NCI-H460 (cell line): ENCODE measurements at regions not wholly inside any gene's neighbourhood (a gene's known extent, or its start where the extent isn't known, plus 50 kb on each side); places are given as distances from the start of the nearest gene placed in this dataset.
"Not testable (repeated sequence)": the region's sequence is repeated elsewhere in the genome, so short reads cannot be mapped to it uniquely, and the experiment has no call there.

Experiments
- DNase-seq: peaks from one replicate; pipeline ENCODE4 v3.0.0-alpha.2; 2016; ENCODE audit warnings: low read depth; ENCODE audit errors: extremely low read depth

- DNase-seq, result peak; percentile 66
These were observed 99.9 kb downstream of the ANKRD18B start for GRCh38 chr9:33623658-33624586.

GRCh38 chr9:33628318-33628717 lies 104.3 kb downstream of the ANKRD18B start:
- not testable (repeated sequence) for DNase-seq

GRCh38 chr9:33628865-33629410 lies 104.9 kb downstream of the ANKRD18B start:
- DNase-seq, result no peak

GRCh38 chr9:33633636-33634035 lies 109.6 kb downstream of the ANKRD18B start:
- DNase-seq, result no peak

- no peak for DNase-seq
These were observed 113.8 kb downstream of the ANKRD18B start for GRCh38 chr9:33637881-33638280.

GRCh38 chr9:33638391-33638915 lies 114.4 kb downstream of the ANKRD18B start:
- DNase-seq, result no peak

- DNase-seq, result no peak
These were observed 121.7 kb downstream of the ANKRD18B start for GRCh38 chr9:33645706-33646105.

GRCh38 chr9:33649463-33649862 lies 125.4 kb downstream of the ANKRD18B start:
- DNase-seq, result no peak

- no peak for DNase-seq
These were observed 127.1 kb downstream of the ANKRD18B start for GRCh38 chr9:33651125-33651524.

GRCh38 chr9:33659921-33660320 lies 135.4 kb upstream of the PRSS3 start:
- no peak for DNase-seq

GRCh38 chr9:33660772-33661171 lies 134.6 kb upstream of the PRSS3 start:
- DNase-seq, result no peak

GRCh38 chr9:33661176-33661575 lies 134.2 kb upstream of the PRSS3 start:
- DNase-seq, result no peak

- no peak for DNase-seq
These were observed 132.5 kb upstream of the PRSS3 start for GRCh38 chr9:33662871-33663270.

GRCh38 chr9:33676194-33676745 lies 119.1 kb upstream of the PRSS3 start:
- DNase-seq, result not testable (repeated sequence)

- DNase-seq, result peak; percentile 31
These were observed 118.4 kb upstream of the PRSS3 start for GRCh38 chr9:33676746-33677505.

GRCh38 chr9:33677506-33677809 lies 117.9 kb upstream of the PRSS3 start:
- DNase-seq, result no peak

- DNase-seq, result no peak
These were observed 117.4 kb upstream of the PRSS3 start for GRCh38 chr9:33677961-33678360.

GRCh38 chr9:33682551-33682950 lies 112.8 kb upstream of the PRSS3 start:
- no peak for DNase-seq

- no peak for DNase-seq
These were observed 110.5 kb upstream of the PRSS3 start for GRCh38 chr9:33684831-33685230.

- no peak for DNase-seq
These were observed 108.4 kb upstream of the PRSS3 start for GRCh38 chr9:33686942-33687341.

- no peak for DNase-seq
These were observed 107.6 kb upstream of the PRSS3 start for GRCh38 chr9:33687779-33688178.
